HCT116 (cell line): ENCODE measurements at regions not wholly inside any gene's neighbourhood (a gene's known extent, or its start where the extent isn't known, plus 50 kb on each side); places are given as distances from the start of the nearest gene placed in this dataset.

Experiments used
- ATAC-seq: fragments of 200-7000 bp; cut with Tn5 transposase; 2 replicates; pipeline ENCODE4 v1.9.1; 2020; ENCODE audit warnings: mild to moderate bottlenecking, moderate library complexity
- BruUV-seq: library from RNA; stranded (reverse); fragments of 400-500 nt; replicated peaks from 2 replicates; lab custom pipeline; 2021; lab: Mats Ljungman, UMichigan
- CTCF ChIA-PET: fragments of 300-600 bp; sonication (Branson Sonifier 250); formaldehyde crosslinking; loops from one replicate; lab custom pipeline; 2021; ENCODE audit warnings: antibody characterized with exemption; lab: Charles Lee
- POLR2A ChIA-PET: fragments of 300-600, 350-600 bp; sonication (Branson Sonifier 250); formaldehyde crosslinking; loops from one replicate; lab custom pipeline; 2021; ENCODE audit warnings: antibody characterized with exemption; lab: Charles Lee
- RAD21 ChIA-PET, 2 experiments: fragments of 300-600 bp; sonication (Branson Sonifier 250); formaldehyde crosslinking; loops; one replicate each; lab custom pipeline; 2023; ENCODE audit warnings: low total read pairs in 2 of 2; ENCODE audit not compliant: uncharacterized antibody in 2 of 2, unreplicated experiment in 2 of 2, low non-redundant PET in 1 of 2; lab: Charles Lee
- DNase-seq: peaks from one replicate; pipeline ENCODE4 v3.0.0-alpha.2; 2010; ENCODE audit warnings: low read depth, low spot score
- H2AFZ ChIP-seq: fragments of 200-600 bp; shearing (Covaris generic), sonication (generic); 2 replicates; pipeline ENCODE4 v1.6.1; 2017; ENCODE audit warnings: low read depth, mixed run types, mixed read lengths, antibody characterized with exemption, low read length; ENCODE audit not compliant: poor library complexity, severe bottlenecking
- H3K27ac ChIP-seq: 2 replicates; pipeline ENCODE4 v1.5.1; 2012; ENCODE audit warnings: low read depth, low read length
- H3K27me3 ChIP-seq: fragments of 200-600 bp; sonication (generic); 2 replicates; pipeline ENCODE4 v1.6.1; 2016; ENCODE audit warnings: mixed run types, low read length, mixed read lengths; ENCODE audit not compliant: insufficient read depth
- H3K36me3 ChIP-seq, 2 experiments: fragments of 200-500 bp in 1 of 2; fragments of 200-600 bp in 1 of 2; sonication (Bioruptor generic) in 1 of 2; sonication (generic) in 1 of 2; 2 replicates each; pipeline versions ENCODE4 v1.5.1 to v1.6.1; 2014 to 2016; ENCODE audit warnings: low read length in 2 of 2, inconsistent platforms in 1 of 2, mixed read lengths in 1 of 2, mixed run types in 1 of 2; ENCODE audit not compliant: insufficient read depth in 2 of 2, control insufficient read depth in 1 of 2
- H3K4me1 ChIP-seq, 2 experiments: fragments of 200-600 bp in 1 of 2; sonication (generic) in 1 of 2; 2 replicates each; pipeline versions ENCODE4 v1.5.1 to v1.6.1; 2012 to 2017; ENCODE audit warnings: low read length in 2 of 2, inconsistent platforms in 1 of 2, mild to moderate bottlenecking in 1 of 2, mixed read lengths in 1 of 2, mixed run types in 1 of 2, moderate library complexity in 1 of 2; ENCODE audit not compliant: insufficient read depth in 2 of 2, control insufficient read depth in 1 of 2
- H3K4me2 ChIP-seq: fragments of 200-600 bp; sonication (generic); 2 replicates; pipeline ENCODE4 v1.6.1; 2017; ENCODE audit warnings: mixed run types, low read length, mixed read lengths
- H3K4me3 ChIP-seq, 2 experiments: fragments of 200-600 bp in 1 of 2; sonication (generic) in 1 of 2; replicated peaks in 1 of 2; 2 replicates each; pipeline ENCODE4 v1.5.1; 2011 to 2016; ENCODE audit warnings: low read length in 2 of 2, control low read depth in 1 of 2, low read depth in 1 of 2, mild to moderate bottlenecking in 1 of 2, mixed read lengths in 1 of 2, mixed run types in 1 of 2
- H3K79me2 ChIP-seq: fragments of 200-600 bp; sonication (generic); 2 replicates; pipeline ENCODE4 v1.6.1; 2017; ENCODE audit warnings: mild to moderate bottlenecking, mixed run types, low read length, moderate library complexity, mixed read lengths; ENCODE audit not compliant: insufficient read depth
- H3K9ac ChIP-seq: fragments of 200-600 bp; sonication (generic); 2 replicates; pipeline ENCODE4 v1.6.1; 2016; ENCODE audit warnings: low read length, mixed read lengths
- H3K9me2 ChIP-seq: fragments of 200-600 bp; sonication (generic), shearing (Covaris generic); 2 replicates; pipeline ENCODE4 v1.6.1; 2017; ENCODE audit warnings: mixed run types, mild to moderate bottlenecking, moderate library complexity; ENCODE audit not compliant: insufficient read depth
- H3K9me3 ChIP-seq, 2 experiments: fragments of 200-500 bp in 1 of 2; fragments of 200-600 bp in 1 of 2; sonication (Bioruptor generic) in 1 of 2; sonication (generic) in 1 of 2; 2 replicates each; pipeline ENCODE4 v1.6.1; 2014 to 2017; ENCODE audit warnings: low read length in 2 of 2, mixed read lengths in 2 of 2, inconsistent platforms in 1 of 2, low read depth in 1 of 2, mild to moderate bottlenecking in 1 of 2, mixed run types in 1 of 2, moderate library complexity in 1 of 2; ENCODE audit not compliant: control insufficient read depth in 1 of 2, insufficient read depth in 1 of 2
- H4K20me1 ChIP-seq: fragments of 200-600 bp; sonication (generic), shearing (Covaris generic); 2 replicates; pipeline ENCODE4 v1.6.1; 2017; ENCODE audit warnings: mixed run types, mild to moderate bottlenecking, moderate library complexity; ENCODE audit not compliant: insufficient read depth
- CBX3 ChIP-seq: IDR thresholded peaks from 2 replicates; pipeline ENCODE4 v1.6.1; 2012; ENCODE audit warnings: low read depth
- CEBPB ChIP-seq: IDR thresholded peaks from 2 replicates; pipeline ENCODE4 v1.6.1; 2012; ENCODE audit warnings: low read depth
- EGR1 ChIP-seq: IDR thresholded peaks from 2 replicates; pipeline ENCODE4 v1.6.1; 2012; ENCODE audit warnings: low read depth
- EZH2phosphoT487 ChIP-seq: fragments of 200-600 bp; IDR thresholded peaks from 2 replicates; pipeline ENCODE4 v1.6.1; 2018; ENCODE audit warnings: antibody characterized with exemption, borderline replicate concordance
- FOSL1 ChIP-seq: IDR thresholded peaks from 2 replicates; pipeline ENCODE4 v1.6.1; 2012; ENCODE audit warnings: low read depth
- JUND ChIP-seq: IDR thresholded peaks from 2 replicates; pipeline ENCODE4 v1.6.1; 2012
- MAX ChIP-seq: IDR thresholded peaks from 2 replicates; pipeline ENCODE4 v1.6.1; 2012
- POLR2A ChIP-seq: IDR thresholded peaks from 2 replicates; pipeline ENCODE4 v1.7.0; 2011; ENCODE audit warnings: borderline replicate concordance; ENCODE audit not compliant: insufficient read depth, insufficient read length; ENCODE audit errors: extremely low read depth
- POLR2AphosphoS5 ChIP-seq: IDR thresholded peaks from 2 replicates; pipeline ENCODE4 v1.6.1; 2011; ENCODE audit warnings: mild to moderate bottlenecking, low read depth, low read length, moderate library complexity
- REST ChIP-seq: IDR thresholded peaks from 2 replicates; pipeline ENCODE4 v1.6.1; 2012; ENCODE audit warnings: low read depth
- SIN3A ChIP-seq: IDR thresholded peaks from 2 replicates; pipeline ENCODE4 v1.6.1; 2012; ENCODE audit warnings: low read depth
- SRF ChIP-seq: IDR thresholded peaks from 2 replicates; pipeline ENCODE4 v1.6.1; 2012; ENCODE audit warnings: low read depth
- TCF7L2 ChIP-seq: IDR thresholded peaks from 2 replicates; pipeline ENCODE4 v1.7.0; 2011; ENCODE audit warnings: borderline replicate concordance, inconsistent platforms; ENCODE audit not compliant: insufficient read depth, insufficient read length; ENCODE audit errors: extremely low read depth
- ZNF274 ChIP-seq: fragments of 200-500 bp; sonication (Bioruptor generic); IDR thresholded peaks from 2 replicates; pipeline ENCODE4 v1.6.1; 2014; ENCODE audit warnings: mild to moderate bottlenecking, low read depth, low read length, inconsistent platforms
- intact Hi-C: fragments of 100-400 bp; cut with micrococcal nuclease; formaldehyde crosslinking; loops from 2 replicates; pipeline ENCODE4 v1.10.0; 2022
- TF ChIP-seq, protein P1 (sequence below): IDR thresholded peaks from 2 replicates; pipeline ENCODE4 v1.6.1; 2011; ENCODE audit warnings: mild to moderate bottlenecking, low read length, moderate library complexity; ENCODE audit not compliant: insufficient replicate concordance; ENCODE audit errors: extremely low read depth
- TF ChIP-seq, protein P2 (sequence below), 3 experiments: fragments of 200-600 bp in 1 of 3; sonication (generic) in 1 of 3; IDR thresholded peaks in 2 of 3; conservative IDR thresholded peaks in 1 of 3; 2 replicates each; pipeline ENCODE4 v1.5.1; 2012 to 2017; ENCODE audit warnings: low read depth in 2 of 3, low read length in 2 of 3, antibody characterized with exemption in 1 of 3, borderline replicate concordance in 1 of 3, control low read depth in 1 of 3, mild to moderate bottlenecking in 1 of 3, mixed read lengths in 1 of 3, mixed run types in 1 of 3, moderate library complexity in 1 of 3; ENCODE audit not compliant: insufficient read depth in 1 of 3
- TF ChIP-seq, protein P3 (sequence below): IDR thresholded peaks from 2 replicates; pipeline ENCODE4 v1.6.1; 2012

- no peaks in the 10 kb centered on the region for H3K4me1 ChIP-seq
- TF ChIP-seq POLR2AphosphoS5 (no peak), EZH2phosphoT487 (no peak), EGR1 (no peak), REST (no peak), MAX (no peak), SIN3A (no peak), ZNF274 (no peak), FOSL1 (no peak), JUND (no peak), TCF7L2 (no peak), CBX3 (no peak), SRF (no peak), CEBPB (no peak), POLR2A (no peak)
- TF ChIP-seq, protein P1, sequence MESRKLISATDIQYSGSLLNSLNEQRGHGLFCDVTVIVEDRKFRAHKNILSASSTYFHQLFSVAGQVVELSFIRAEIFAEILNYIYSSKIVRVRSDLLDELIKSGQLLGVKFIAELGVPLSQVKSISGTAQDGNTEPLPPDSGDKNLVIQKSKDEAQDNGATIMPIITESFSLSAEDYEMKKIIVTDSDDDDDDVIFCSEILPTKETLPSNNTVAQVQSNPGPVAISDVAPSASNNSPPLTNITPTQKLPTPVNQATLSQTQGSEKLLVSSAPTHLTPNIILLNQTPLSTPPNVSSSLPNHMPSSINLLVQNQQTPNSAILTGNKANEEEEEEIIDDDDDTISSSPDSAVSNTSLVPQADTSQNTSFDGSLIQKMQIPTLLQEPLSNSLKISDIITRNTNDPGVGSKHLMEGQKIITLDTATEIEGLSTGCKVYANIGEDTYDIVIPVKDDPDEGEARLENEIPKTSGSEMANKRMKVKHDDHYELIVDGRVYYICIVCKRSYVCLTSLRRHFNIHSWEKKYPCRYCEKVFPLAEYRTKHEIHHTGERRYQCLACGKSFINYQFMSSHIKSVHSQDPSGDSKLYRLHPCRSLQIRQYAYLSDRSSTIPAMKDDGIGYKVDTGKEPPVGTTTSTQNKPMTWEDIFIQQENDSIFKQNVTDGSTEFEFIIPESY: no peak
- TF ChIP-seq, protein P2, sequence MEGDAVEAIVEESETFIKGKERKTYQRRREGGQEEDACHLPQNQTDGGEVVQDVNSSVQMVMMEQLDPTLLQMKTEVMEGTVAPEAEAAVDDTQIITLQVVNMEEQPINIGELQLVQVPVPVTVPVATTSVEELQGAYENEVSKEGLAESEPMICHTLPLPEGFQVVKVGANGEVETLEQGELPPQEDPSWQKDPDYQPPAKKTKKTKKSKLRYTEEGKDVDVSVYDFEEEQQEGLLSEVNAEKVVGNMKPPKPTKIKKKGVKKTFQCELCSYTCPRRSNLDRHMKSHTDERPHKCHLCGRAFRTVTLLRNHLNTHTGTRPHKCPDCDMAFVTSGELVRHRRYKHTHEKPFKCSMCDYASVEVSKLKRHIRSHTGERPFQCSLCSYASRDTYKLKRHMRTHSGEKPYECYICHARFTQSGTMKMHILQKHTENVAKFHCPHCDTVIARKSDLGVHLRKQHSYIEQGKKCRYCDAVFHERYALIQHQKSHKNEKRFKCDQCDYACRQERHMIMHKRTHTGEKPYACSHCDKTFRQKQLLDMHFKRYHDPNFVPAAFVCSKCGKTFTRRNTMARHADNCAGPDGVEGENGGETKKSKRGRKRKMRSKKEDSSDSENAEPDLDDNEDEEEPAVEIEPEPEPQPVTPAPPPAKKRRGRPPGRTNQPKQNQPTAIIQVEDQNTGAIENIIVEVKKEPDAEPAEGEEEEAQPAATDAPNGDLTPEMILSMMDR (IDR thresholded peaks at IDR 0.05 in 2 of 3, conservative IDR thresholded peaks at IDR 0.05 in 1 of 3; ENCODE audit: borderline replicate concordance in 1 of 3, insufficient read depth in 1 of 3, low read depth in 2 of 3, low read length in 2 of 3): no peak
- TF ChIP-seq, protein P3, sequence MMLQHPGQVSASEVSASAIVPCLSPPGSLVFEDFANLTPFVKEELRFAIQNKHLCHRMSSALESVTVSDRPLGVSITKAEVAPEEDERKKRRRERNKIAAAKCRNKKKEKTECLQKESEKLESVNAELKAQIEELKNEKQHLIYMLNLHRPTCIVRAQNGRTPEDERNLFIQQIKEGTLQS: no peak
- no peaks in the 10 kb centered on the region for H3K9me3 ChIP-seq
- H3K27me3 ChIP-seq: no peaks in the 10 kb centered on the region
- no peak overlapping the region for H2AFZ ChIP-seq
- ChIA-PET RAD21 (no interaction called here), POLR2A (no interaction called here), CTCF (no interaction called here)
- no peaks in the 10 kb centered on the region for H4K20me1 ChIP-seq
- H3K9ac ChIP-seq: no peak overlapping the region
- BruUV-seq: no TSS peak
- H3K4me2 ChIP-seq: no peak overlapping the region
- no peak overlapping the region for H3K4me3 ChIP-seq
- DNase-seq (no peak), ATAC-seq (no peak)
- intact Hi-C loops: no loop called here
- H3K27ac ChIP-seq: no peak overlapping the region
- H3K36me3 ChIP-seq: no peaks in the 10 kb centered on the region
- no peaks in the 10 kb centered on the region for H3K79me2 ChIP-seq
- no peaks in the 10 kb centered on the region for H3K9me2 ChIP-seq
Measured at GRCh38 chr4:19178835-19179234, 1072.9 kb upstream of the SLIT2 start.
